GM18498 (cell line): ENCODE measurements at regions not wholly inside any gene's neighbourhood (a gene's known extent, or its start where the extent isn't known, plus 50 kb on each side); places are given as distances from the start of the nearest gene placed in this dataset.

Experiments
- ATAC-seq: cut with Tn5 transposase; IDR thresholded peaks from one replicate; pipeline ENCODE4 v1.9.1; 2021; ENCODE audit warnings: mild to moderate bottlenecking, moderate library complexity; ENCODE audit not compliant: unreplicated experiment

- no peak for ATAC-seq
Measured at GRCh38 chr4:17120761-17121160, 222.3 kb upstream of the LDB2 start.

- no peak for ATAC-seq
Measured at GRCh38 chr4:17117746-17118145, 219.3 kb upstream of the LDB2 start.

- no peak for ATAC-seq
Measured at GRCh38 chr4:17115583-17115982, 217.1 kb upstream of the LDB2 start.

GRCh38 chr4:17112292-17112659 is 213.8 kb upstream of the LDB2 start:
- peak; percentile 53 for ATAC-seq

GRCh38 chr4:17109126-17109525 is 210.7 kb upstream of the LDB2 start:
- no peak for ATAC-seq

GRCh38 chr4:17103231-17103630 is 204.8 kb upstream of the LDB2 start:
- no peak for ATAC-seq

GRCh38 chr4:17098996-17099395 is 200.6 kb upstream of the LDB2 start:
- no peak for ATAC-seq

GRCh38 chr4:17098401-17098800 is 200.0 kb upstream of the LDB2 start:
- ATAC-seq = no peak

GRCh38 chr4:17097362-17097761 is 198.9 kb upstream of the LDB2 start:
- ATAC-seq = no peak

GRCh38 chr4:17096692-17097091 is 198.2 kb upstream of the LDB2 start:
- no peak for ATAC-seq

- no peak for ATAC-seq
Measured at GRCh38 chr4:17095771-17096170, 197.3 kb upstream of the LDB2 start.

GRCh38 chr4:17094876-17095210 is 196.4 kb upstream of the LDB2 start:
- ATAC-seq = no peak

- ATAC-seq = no peak
Measured at GRCh38 chr4:17094159-17094875, 195.9 kb upstream of the LDB2 start.

GRCh38 chr4:17093481-17093880 is 195.0 kb upstream of the LDB2 start:
- ATAC-seq = peak; percentile 31

GRCh38 chr4:17092736-17093437 is 194.4 kb upstream of the LDB2 start:
- peak; percentile 93 for ATAC-seq

GRCh38 chr4:17091104-17091503 is 192.7 kb upstream of the LDB2 start:
- no peak for ATAC-seq

GRCh38 chr4:17090063-17090462 is 191.6 kb upstream of the LDB2 start:
- no peak for ATAC-seq

GRCh38 chr4:17085416-17085815 is 187.0 kb upstream of the LDB2 start:
- ATAC-seq = no peak

GRCh38 chr4:17082186-17082585 is 183.7 kb upstream of the LDB2 start:
- no peak for ATAC-seq

- ATAC-seq = no peak
Measured at GRCh38 chr4:17081179-17081578, 182.7 kb upstream of the LDB2 start.

GRCh38 chr4:17077105-17077504 is 178.7 kb upstream of the LDB2 start:
- ATAC-seq = no peak

GRCh38 chr4:17072483-17072882 is 174.0 kb upstream of the LDB2 start:
- no peak for ATAC-seq

- ATAC-seq = no peak
Measured at GRCh38 chr4:17068891-17069290, 170.4 kb upstream of the LDB2 start.
